HL-60 (cell line): ENCODE measurements at regions not wholly inside any gene's neighbourhood (a gene's known extent, or its start where the extent isn't known, plus 50 kb on each side); places are given as distances from the start of the nearest gene placed in this dataset.

Experiments used
- DNase-seq, 2 experiments: peaks; one replicate each; pipeline ENCODE4 v3.0.0-alpha.2; 2010 to 2020; ENCODE audit warnings: low read depth in 1 of 2, low spot score in 1 of 2
- H3K27ac ChIP-seq: fragments of 250-450 bp; sonication (Bioruptor Pico); replicated peaks from 2 replicates; pipeline ENCODE4 v1.5.1; 2020; ENCODE audit warnings: mild to moderate bottlenecking, moderate library complexity
- H3K27me3 ChIP-seq: fragments of 250-450 bp; sonication (Bioruptor Pico); 2 replicates; pipeline ENCODE4 v1.5.1; 2021; ENCODE audit warnings: mild to moderate bottlenecking, moderate library complexity; ENCODE audit not compliant: insufficient read depth, poor library complexity, severe bottlenecking
- H3K4me3 ChIP-seq: replicated peaks from 2 replicates; pipeline ENCODE4 v1.5.1; 2011; ENCODE audit warnings: mild to moderate bottlenecking, control low read depth, low read length; ENCODE audit not compliant: insufficient read depth
- GABPA ChIP-seq: IDR thresholded peaks from 2 replicates; pipeline ENCODE4 v1.6.1; 2012; ENCODE audit warnings: low read depth
- POLR2AphosphoS5 ChIP-seq: IDR thresholded peaks from 2 replicates; pipeline ENCODE4 v1.6.1; 2012; ENCODE audit warnings: low read depth
- SPI1 ChIP-seq: IDR thresholded peaks from 2 replicates; pipeline ENCODE4 v1.6.1; 2012; ENCODE audit warnings: low read depth, mild to moderate bottlenecking, borderline replicate concordance
- TF ChIP-seq, protein P1 (sequence below): IDR thresholded peaks from 2 replicates; pipeline ENCODE4 v1.6.1; 2012; ENCODE audit warnings: low read depth; ENCODE audit not compliant: insufficient replicate concordance
- TF ChIP-seq, protein P2 (sequence below): IDR thresholded peaks from one replicate; pipeline ENCODE4 v1.5.1; 2011; ENCODE audit warnings: low read length, control low read depth, inconsistent platforms; ENCODE audit not compliant: insufficient read depth

DNA sequence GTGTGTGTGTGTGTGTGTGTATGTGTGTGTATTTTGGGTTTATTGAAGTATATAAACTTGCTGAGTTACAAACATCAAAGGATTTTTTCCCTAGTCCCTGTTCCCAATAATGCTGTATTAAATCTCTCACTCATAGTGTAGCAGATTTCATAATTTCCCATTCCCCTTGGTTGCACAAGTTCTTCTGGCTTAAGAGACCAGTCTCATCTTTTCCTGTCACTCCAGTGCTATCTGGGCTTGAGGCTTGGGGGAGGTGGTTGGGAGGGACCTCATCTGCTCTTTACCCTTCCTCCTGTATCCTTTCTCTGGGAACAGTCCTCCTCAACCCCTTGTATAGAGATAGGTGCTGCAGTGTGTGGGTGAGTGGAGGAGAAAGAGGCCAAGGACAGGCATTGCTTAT is 285.4 kb upstream of the BOD1L1 start:
- Histone ChIP-seq H3K27me3 (no peaks in the 10 kb centered on the region), H3K4me3 (no peak overlapping the region), H3K27ac (no peak overlapping the region)
- TF ChIP-seq SPI1 (no peak), POLR2AphosphoS5 (no peak), GABPA (no peak)
- TF ChIP-seq, protein P1, sequence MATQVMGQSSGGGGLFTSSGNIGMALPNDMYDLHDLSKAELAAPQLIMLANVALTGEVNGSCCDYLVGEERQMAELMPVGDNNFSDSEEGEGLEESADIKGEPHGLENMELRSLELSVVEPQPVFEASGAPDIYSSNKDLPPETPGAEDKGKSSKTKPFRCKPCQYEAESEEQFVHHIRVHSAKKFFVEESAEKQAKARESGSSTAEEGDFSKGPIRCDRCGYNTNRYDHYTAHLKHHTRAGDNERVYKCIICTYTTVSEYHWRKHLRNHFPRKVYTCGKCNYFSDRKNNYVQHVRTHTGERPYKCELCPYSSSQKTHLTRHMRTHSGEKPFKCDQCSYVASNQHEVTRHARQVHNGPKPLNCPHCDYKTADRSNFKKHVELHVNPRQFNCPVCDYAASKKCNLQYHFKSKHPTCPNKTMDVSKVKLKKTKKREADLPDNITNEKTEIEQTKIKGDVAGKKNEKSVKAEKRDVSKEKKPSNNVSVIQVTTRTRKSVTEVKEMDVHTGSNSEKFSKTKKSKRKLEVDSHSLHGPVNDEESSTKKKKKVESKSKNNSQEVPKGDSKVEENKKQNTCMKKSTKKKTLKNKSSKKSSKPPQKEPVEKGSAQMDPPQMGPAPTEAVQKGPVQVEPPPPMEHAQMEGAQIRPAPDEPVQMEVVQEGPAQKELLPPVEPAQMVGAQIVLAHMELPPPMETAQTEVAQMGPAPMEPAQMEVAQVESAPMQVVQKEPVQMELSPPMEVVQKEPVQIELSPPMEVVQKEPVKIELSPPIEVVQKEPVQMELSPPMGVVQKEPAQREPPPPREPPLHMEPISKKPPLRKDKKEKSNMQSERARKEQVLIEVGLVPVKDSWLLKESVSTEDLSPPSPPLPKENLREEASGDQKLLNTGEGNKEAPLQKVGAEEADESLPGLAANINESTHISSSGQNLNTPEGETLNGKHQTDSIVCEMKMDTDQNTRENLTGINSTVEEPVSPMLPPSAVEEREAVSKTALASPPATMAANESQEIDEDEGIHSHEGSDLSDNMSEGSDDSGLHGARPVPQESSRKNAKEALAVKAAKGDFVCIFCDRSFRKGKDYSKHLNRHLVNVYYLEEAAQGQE = no peak
- TF ChIP-seq, protein P2, sequence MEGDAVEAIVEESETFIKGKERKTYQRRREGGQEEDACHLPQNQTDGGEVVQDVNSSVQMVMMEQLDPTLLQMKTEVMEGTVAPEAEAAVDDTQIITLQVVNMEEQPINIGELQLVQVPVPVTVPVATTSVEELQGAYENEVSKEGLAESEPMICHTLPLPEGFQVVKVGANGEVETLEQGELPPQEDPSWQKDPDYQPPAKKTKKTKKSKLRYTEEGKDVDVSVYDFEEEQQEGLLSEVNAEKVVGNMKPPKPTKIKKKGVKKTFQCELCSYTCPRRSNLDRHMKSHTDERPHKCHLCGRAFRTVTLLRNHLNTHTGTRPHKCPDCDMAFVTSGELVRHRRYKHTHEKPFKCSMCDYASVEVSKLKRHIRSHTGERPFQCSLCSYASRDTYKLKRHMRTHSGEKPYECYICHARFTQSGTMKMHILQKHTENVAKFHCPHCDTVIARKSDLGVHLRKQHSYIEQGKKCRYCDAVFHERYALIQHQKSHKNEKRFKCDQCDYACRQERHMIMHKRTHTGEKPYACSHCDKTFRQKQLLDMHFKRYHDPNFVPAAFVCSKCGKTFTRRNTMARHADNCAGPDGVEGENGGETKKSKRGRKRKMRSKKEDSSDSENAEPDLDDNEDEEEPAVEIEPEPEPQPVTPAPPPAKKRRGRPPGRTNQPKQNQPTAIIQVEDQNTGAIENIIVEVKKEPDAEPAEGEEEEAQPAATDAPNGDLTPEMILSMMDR = no peak
- DNase-seq = no peak

DNA sequence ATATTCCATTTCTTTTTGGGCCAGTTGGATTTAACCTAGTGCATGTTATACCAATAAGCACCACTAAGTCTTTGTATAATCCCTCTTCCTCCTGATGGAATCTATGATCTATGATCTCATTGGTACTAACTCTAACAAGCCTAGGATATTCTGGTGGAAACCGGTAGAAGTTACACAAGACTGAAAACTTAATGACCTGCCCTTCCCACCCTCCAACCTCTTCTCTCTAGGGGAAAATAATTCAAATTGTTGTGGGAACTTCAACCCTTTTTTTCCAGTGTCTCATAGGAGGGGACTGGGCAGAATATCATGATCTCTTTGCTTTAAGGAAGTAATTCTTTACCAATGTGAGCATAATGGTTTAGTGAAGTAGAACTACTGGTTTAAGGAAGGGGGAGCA is 289.5 kb upstream of the BOD1L1 start:
- DNase-seq = no peak
- Histone ChIP-seq H3K27me3 (peaks cover 3% of the 10 kb centered on the region), H3K4me3 (no peak overlapping the region), H3K27ac (no peak overlapping the region)
- TF ChIP-seq SPI1 (no peak), POLR2AphosphoS5 (no peak), GABPA (no peak)
- TF ChIP-seq, protein P2 = no peak
- TF ChIP-seq, protein P1 = no peak

DNA sequence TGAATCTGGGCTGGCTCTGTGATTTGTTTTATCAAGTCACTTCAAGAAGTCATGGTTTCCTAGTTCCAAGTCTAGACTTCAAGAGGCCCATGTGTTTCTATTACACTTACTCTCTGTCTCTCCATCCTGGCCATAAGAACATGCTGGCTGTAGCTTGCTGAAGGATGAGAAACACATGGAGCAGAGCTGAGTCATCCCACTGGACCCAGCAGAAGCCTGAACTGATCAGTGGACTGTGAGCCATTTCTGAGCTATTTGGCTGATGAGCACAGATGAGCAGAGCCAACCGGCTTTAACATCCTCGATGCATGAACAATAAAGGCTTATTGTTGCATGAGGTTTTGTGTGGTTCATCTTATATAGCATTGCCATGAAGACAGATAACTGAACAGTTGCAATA is 290.6 kb upstream of the BOD1L1 start:
- Histone ChIP-seq H3K27me3 (peaks cover 3% of the 10 kb centered on the region), H3K4me3 (no peak overlapping the region), H3K27ac (no peak overlapping the region)
- no peak for DNase-seq
- TF ChIP-seq POLR2AphosphoS5 = no peak
- TF ChIP-seq GABPA = no peak
- TF ChIP-seq, protein P2 = no peak
- no peak for TF ChIP-seq SPI1
- TF ChIP-seq, protein P1 = no peak
